DOHH2 (cell line): ENCODE measurements at regions not wholly inside any gene's neighbourhood (a gene's known extent, or its start where the extent isn't known, plus 50 kb on each side); places are given as distances from the start of the nearest gene placed in this dataset.

Experiments
- EZH2phosphoT487 ChIP-seq: fragments of 200-600 bp; sonication (generic); IDR thresholded peaks from 2 replicates; pipeline ENCODE4 v1.6.1; 2017; ENCODE audit warnings: borderline replicate concordance, mild to moderate bottlenecking, antibody characterized with exemption, low read length, moderate library complexity, mixed read lengths
- TF ChIP-seq, protein P1 (sequence below): fragments of 200-600 bp; sonication (generic); IDR thresholded peaks from one replicate; pipeline ENCODE4 v1.5.1; 2014; ENCODE audit warnings: antibody characterized with exemption, mild to moderate bottlenecking, low read depth, low read length; ENCODE audit not compliant: poor library complexity, severe bottlenecking

DNA sequence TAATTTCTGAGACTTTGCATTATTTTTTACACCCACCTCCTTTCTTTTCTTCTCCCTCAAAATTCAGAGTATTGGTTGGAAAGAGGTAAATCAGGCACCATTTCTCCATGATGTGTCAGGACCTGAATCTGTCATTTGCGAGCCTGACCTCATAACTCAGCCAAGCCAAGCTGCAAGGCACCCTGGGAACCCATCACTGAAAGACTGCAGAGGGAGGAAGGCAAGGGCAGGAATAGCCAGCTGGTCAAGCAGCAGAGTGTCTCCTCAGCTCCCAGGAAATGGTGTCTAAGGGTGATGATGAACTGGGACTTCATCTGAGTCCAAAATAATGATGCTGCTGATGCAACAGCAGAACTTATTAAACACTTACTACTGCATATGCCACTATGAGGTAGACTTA lies 556.6 kb downstream of the OMA1 start:
- TF ChIP-seq, protein P1, sequence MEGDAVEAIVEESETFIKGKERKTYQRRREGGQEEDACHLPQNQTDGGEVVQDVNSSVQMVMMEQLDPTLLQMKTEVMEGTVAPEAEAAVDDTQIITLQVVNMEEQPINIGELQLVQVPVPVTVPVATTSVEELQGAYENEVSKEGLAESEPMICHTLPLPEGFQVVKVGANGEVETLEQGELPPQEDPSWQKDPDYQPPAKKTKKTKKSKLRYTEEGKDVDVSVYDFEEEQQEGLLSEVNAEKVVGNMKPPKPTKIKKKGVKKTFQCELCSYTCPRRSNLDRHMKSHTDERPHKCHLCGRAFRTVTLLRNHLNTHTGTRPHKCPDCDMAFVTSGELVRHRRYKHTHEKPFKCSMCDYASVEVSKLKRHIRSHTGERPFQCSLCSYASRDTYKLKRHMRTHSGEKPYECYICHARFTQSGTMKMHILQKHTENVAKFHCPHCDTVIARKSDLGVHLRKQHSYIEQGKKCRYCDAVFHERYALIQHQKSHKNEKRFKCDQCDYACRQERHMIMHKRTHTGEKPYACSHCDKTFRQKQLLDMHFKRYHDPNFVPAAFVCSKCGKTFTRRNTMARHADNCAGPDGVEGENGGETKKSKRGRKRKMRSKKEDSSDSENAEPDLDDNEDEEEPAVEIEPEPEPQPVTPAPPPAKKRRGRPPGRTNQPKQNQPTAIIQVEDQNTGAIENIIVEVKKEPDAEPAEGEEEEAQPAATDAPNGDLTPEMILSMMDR = no peak
- TF ChIP-seq EZH2phosphoT487 = no peak
